ENCODE measurements at regions not wholly inside any gene's neighbourhood (a gene's known extent, or its start where the extent isn't known, plus 50 kb on each side); places are given as distances from the start of the nearest gene placed in this dataset.

GRCh38 chr10:62577076-62577475 lies 202.9 kb downstream of the ZNF365 start:
- TF ChIP-seq POLR2A (IDR thresholded peaks at IDR 0.05) (no peak), CTCF (IDR thresholded peaks at IDR 0.05) (no peak)

Measured in right lobe of liver (tissue), 4 donors.